ENCODE measurements at regions not wholly inside any gene's neighbourhood (a gene's known extent, or its start where the extent isn't known, plus 50 kb on each side); places are given as distances from the start of the nearest gene placed in this dataset.
"Not testable (repeated sequence)": the region's sequence is repeated elsewhere in the genome, so short reads cannot be mapped to it uniquely, and the experiment has no call there.

DNA sequence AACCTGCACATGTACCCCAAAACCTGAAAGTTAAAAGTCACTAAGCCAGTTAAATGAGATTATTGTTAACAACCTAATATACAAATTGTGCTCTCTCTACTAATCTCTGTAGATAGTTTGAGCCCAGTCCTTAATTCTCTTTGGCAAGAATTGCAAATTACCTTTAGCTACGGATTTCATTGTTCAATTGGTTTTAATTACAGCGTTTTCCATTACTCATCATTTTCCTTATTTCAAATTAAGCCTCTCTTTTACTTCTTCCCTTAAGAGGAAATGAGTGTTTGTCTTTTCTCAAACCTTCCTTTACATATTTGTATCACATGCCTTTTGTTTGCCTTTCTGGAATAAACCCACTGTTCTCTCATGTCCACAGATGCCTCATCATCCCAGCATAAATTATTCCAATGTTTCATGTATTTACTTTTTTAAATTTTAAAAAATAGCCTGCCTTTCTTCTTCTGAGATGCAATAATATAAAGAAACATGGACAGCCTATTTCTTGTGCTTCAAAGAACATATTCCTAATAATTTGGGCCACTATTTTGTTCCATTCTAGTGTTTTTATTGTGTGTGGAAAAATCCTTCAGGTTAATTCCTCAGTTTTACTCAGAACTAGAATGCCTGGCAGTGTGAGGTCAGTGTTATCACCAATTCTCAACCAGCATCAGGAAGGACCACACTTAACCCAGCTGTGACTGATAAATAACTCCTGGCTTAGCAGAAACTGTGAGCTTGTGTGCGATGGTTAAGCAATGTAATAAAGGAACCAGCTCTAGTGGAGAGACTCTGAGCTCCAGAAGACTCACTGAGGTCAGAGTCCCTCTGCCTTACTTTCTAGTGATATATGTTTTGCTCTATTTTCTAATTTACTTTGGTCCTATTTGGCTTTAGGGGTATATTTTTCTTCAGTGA is 600.5 kb downstream of the LTN1 start:
- no peak for TF ChIP-seq CTCF (IDR thresholded peaks at IDR 0.05; ENCODE audit: insufficient read depth, low read depth, low read length, missing control alignments)
- no peak for DNase-seq (ENCODE audit: low read depth)
- no peak overlapping the region for H3K4me3 ChIP-seq (ENCODE audit: low read length)

DNA sequence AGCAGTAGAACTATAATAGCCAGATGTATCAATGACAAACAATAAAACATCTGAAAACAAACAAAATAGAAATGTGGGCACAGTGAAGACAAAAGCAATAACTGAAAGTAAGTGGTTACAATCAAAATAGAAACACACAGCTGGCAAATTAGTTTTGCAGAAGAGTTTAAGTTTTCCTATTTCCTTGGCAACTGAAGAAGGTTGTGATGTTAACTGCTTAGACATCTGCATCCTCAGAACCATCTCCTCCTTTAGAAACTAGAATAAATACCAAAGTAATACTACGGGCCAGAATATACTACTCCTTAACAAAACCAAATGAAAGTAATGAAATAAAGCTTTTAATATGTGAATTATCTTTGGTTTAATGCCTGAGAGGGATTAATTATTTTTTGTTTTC is 605.5 kb downstream of the LTN1 start:
- DNase-seq (ENCODE audit: low read depth), result no peak
- no peak overlapping the region for H3K4me3 ChIP-seq (ENCODE audit: low read length)
- TF ChIP-seq CTCF (IDR thresholded peaks at IDR 0.05; ENCODE audit: insufficient read depth, low read depth, low read length, missing control alignments), result no peak

- TF ChIP-seq CTCF (IDR thresholded peaks at IDR 0.05; ENCODE audit: insufficient read depth, low read depth, low read length, missing control alignments), result no peak
- no peak for DNase-seq (ENCODE audit: low read depth)
- H3K4me3 ChIP-seq (ENCODE audit: low read length), result no peak overlapping the region
Measured at GRCh38 chr21:28385845-28386244, 606.8 kb downstream of the LTN1 start.

GRCh38 chr21:28381000-28381745 is 611.5 kb downstream of the LTN1 start:
- DNase-seq (ENCODE audit: low read depth); H3K4me3 ChIP-seq (ENCODE audit: low read length): not testable (repeated sequence)

DNA sequence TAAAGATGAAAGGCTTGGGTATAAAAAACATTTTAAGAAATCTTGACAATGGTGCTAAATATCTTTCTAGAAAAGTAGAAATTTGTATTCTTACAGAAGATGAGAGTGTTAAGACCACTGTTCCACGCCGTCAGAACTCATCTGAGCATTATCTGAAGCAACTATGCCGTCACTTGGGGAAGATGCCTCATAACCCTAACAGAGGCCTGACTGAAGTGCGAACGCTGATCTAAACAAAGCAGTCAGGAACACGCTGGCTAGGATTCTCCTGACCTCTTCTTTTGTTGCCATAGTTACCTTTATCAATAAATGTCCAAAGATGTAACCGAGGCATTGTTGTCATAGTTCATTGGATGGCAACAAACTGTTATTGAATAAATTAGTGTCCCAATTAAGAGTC is 612.4 kb downstream of the LTN1 start:
- no peak for TF ChIP-seq CTCF (IDR thresholded peaks at IDR 0.05; ENCODE audit: insufficient read depth, low read depth, low read length, missing control alignments)
- H3K4me3 ChIP-seq (ENCODE audit: low read length), result no peak overlapping the region
- DNase-seq (ENCODE audit: low read depth), result no peak

- no peak for TF ChIP-seq CTCF (IDR thresholded peaks at IDR 0.05; ENCODE audit: insufficient read depth, low read depth, low read length, missing control alignments)
- no peak for DNase-seq (ENCODE audit: low read depth)
- H3K4me3 ChIP-seq (ENCODE audit: low read length), result no peak overlapping the region
Measured at GRCh38 chr21:28378026-28378425, 614.7 kb downstream of the LTN1 start.

DNA sequence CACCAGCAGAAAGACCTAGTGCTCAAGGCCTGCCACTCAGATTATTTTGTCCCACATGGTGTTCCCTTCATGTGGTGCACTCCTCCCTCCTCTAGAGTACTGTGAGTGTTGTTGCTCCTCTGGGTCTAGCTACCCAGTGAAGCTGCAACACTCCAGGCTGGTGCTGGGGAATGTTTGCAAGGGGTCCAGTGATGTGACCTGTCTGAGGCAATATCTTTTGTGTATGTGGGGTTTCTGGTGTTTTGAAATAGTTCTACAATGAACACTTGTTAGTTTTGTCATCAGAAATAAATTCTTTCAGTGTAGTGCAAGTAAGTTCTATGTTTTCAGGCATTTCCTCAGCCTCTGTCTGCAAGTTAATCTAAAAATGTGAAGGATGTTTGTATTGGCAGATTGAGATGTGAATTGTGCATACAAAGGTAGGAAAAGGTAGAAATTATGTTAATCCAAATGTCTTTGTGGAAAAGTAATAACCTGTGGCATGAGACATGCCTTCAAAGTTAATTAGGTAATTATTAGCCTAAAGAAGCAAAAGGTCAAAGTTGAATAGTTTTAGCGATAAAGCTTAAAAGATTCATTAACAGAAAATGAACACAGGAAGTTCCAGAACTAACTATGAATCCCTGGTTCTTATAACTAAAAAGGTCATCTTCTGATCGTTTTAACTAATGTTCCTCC is 616.8 kb downstream of the LTN1 start:
- TF ChIP-seq CTCF (IDR thresholded peaks at IDR 0.05; ENCODE audit: insufficient read depth, low read depth, low read length, missing control alignments), result no peak
- no peak overlapping the region for H3K4me3 ChIP-seq (ENCODE audit: low read length)
- no peak for DNase-seq (ENCODE audit: low read depth)
